H1 (cell line): ENCODE measurements at regions not wholly inside any gene's neighbourhood (a gene's known extent, or its start where the extent isn't known, plus 50 kb on each side); places are given as distances from the start of the nearest gene placed in this dataset.

Experiments used
- CTCF ChIA-PET: fragments of 300-600 bp; sonication (Branson Sonifier 250); formaldehyde crosslinking; loops from one replicate; lab custom pipeline; 2021; ENCODE audit not compliant: partially characterized antibody; lab: Charles Lee
- POLR2A ChIA-PET: fragments of 300-600 bp; sonication (Branson Sonifier 250); formaldehyde crosslinking; loops from one replicate; lab custom pipeline; 2021; ENCODE audit warnings: inconsistent platforms; ENCODE audit not compliant: partially characterized antibody; lab: Charles Lee
- DNase-seq, 2 experiments: peaks; one replicate each; pipeline versions ENCODE4 v3.0.0 to v3.0.0-alpha.2; 2010 to 2022; ENCODE audit warnings: low spot score in 2 of 2, low read depth in 1 of 2, mixed read lengths in 1 of 2
- FAIRE-seq: peaks from 2 replicates; lab custom pipeline; 2011; peaks lifted over from hg19 to GRCh38; lab: Jason Lieb, UNC
- H2AFZ ChIP-seq: 2 replicates; pipeline ENCODE4 v1.8.1; 2012; ENCODE audit warnings: low read length, inconsistent platforms
- H2AK5ac ChIP-seq: 2 replicates; pipeline ENCODE4 v1.6.1; 2013; ENCODE audit warnings: low read depth, low read length
- H2BK120ac ChIP-seq: replicated peaks from 2 replicates; pipeline ENCODE3; 2013; ENCODE audit warnings: low read depth, low read length, inconsistent platforms
- H2BK12ac ChIP-seq: 2 replicates; pipeline ENCODE4 v1.6.1; 2013; ENCODE audit warnings: low read depth, low read length
- H2BK15ac ChIP-seq: 2 replicates; pipeline ENCODE4 v1.6.1; 2013; ENCODE audit warnings: low read length
- H2BK20ac ChIP-seq: 2 replicates; pipeline ENCODE4 v1.6.1; 2013; ENCODE audit warnings: low read length
- H2BK5ac ChIP-seq: 2 replicates; pipeline ENCODE4 v1.6.1; 2013; ENCODE audit warnings: low read depth, low read length
- H3K14ac ChIP-seq: 2 replicates; pipeline ENCODE4 v1.6.1; 2013; ENCODE audit warnings: inconsistent platforms; ENCODE audit not compliant: insufficient read length
- H3K18ac ChIP-seq: 2 replicates; pipeline ENCODE4 v1.6.1; 2013; ENCODE audit warnings: low read length; ENCODE audit errors: extremely low read depth
- H3K23ac ChIP-seq: 2 replicates; pipeline ENCODE4 v1.6.1; 2013; ENCODE audit warnings: inconsistent platforms; ENCODE audit not compliant: insufficient read length
- H3K23me2 ChIP-seq: 2 replicates; pipeline ENCODE4 v1.6.1; 2013; ENCODE audit warnings: low read depth, low read length
- H3K27ac ChIP-seq: 2 replicates; pipeline ENCODE4 v1.6.1; 2011; ENCODE audit warnings: low read depth, low read length, inconsistent platforms
- H3K27me3 ChIP-seq, 4 experiments: replicated peaks in 1 of 4; 1 replicate in 1 of 4; 2 replicates in 3 of 4; pipeline versions ENCODE4 v1.6.1 to v1.8.1; 2011 to 2013; ENCODE audit warnings: low read length in 3 of 4, mild to moderate bottlenecking in 3 of 4, inconsistent platforms in 2 of 4, mixed read lengths in 2 of 4, moderate library complexity in 1 of 4; ENCODE audit not compliant: control insufficient read depth in 3 of 4, insufficient read depth in 3 of 4; ENCODE audit errors: extremely low read depth in 1 of 4
- H3K36me3 ChIP-seq, 4 experiments: 2 replicates each; pipeline versions ENCODE4 v1.6.1 to v1.8.1; 2011 to 2013; ENCODE audit warnings: mild to moderate bottlenecking in 4 of 4, low read length in 3 of 4, moderate library complexity in 2 of 4, control low read depth in 1 of 4, inconsistent platforms in 1 of 4; ENCODE audit not compliant: insufficient read depth in 4 of 4, control insufficient read depth in 2 of 4
- H3K4ac ChIP-seq: replicated peaks from 2 replicates; pipeline ENCODE3; 2013; ENCODE audit warnings: low read length, low read depth, mixed read lengths, inconsistent platforms; ENCODE audit not compliant: insufficient read length
- H3K4me1 ChIP-seq, 4 experiments: replicated peaks in 1 of 4; 1 replicate in 1 of 4; 2 replicates in 3 of 4; pipeline versions ENCODE4 v1.6.1 to v1.8.1; 2011 to 2013; ENCODE audit warnings: low read length in 3 of 4, inconsistent platforms in 2 of 4, mixed read lengths in 1 of 4; ENCODE audit not compliant: insufficient read depth in 4 of 4, control insufficient read depth in 3 of 4
- H3K4me2 ChIP-seq, 2 experiments: 2 replicates each; pipeline versions ENCODE4 v1.6.1 to v1.8.1; 2011 to 2013; ENCODE audit warnings: low read depth in 2 of 2, low read length in 2 of 2, control low read depth in 1 of 2, inconsistent platforms in 1 of 2, mild to moderate bottlenecking in 1 of 2; ENCODE audit not compliant: insufficient read depth in 1 of 2
- H3K4me3 ChIP-seq, 4 experiments: fragments of 200-600, 300-600 bp in 1 of 4; sonication (generic), shearing (Covaris generic), sonication (Bioruptor Twin) in 1 of 4; 2 replicates each; pipeline versions ENCODE4 v1.5.1 to v1.8.1; 2011 to 2016; ENCODE audit warnings: low read length in 4 of 4, low read depth in 3 of 4, control low read depth in 2 of 4, inconsistent platforms in 2 of 4, mild to moderate bottlenecking in 2 of 4, mixed read lengths in 1 of 4, moderate library complexity in 1 of 4; ENCODE audit not compliant: insufficient read depth in 2 of 4; ENCODE audit errors: extremely low read depth in 1 of 4
- H3K56ac ChIP-seq: replicated peaks from 2 replicates; pipeline ENCODE3; 2013; ENCODE audit warnings: low read depth, mild to moderate bottlenecking, mixed read lengths, low read length, inconsistent platforms; ENCODE audit not compliant: insufficient read length
- H3K79me1 ChIP-seq: 2 replicates; pipeline ENCODE4 v1.6.1; 2013; ENCODE audit warnings: low read depth, low read length, control low read depth
- H3K79me2 ChIP-seq, 2 experiments: 2 replicates each; pipeline versions ENCODE4 v1.6.1 to v1.8.1; 2012 to 2013; ENCODE audit warnings: low read length in 2 of 2, mild to moderate bottlenecking in 2 of 2, inconsistent platforms in 1 of 2; ENCODE audit not compliant: insufficient read depth in 2 of 2, control insufficient read depth in 1 of 2
- H3K9ac ChIP-seq, 4 experiments: replicated peaks in 1 of 4; 1 replicate in 1 of 4; 2 replicates in 3 of 4; pipeline versions ENCODE4 v1.6.1 to v1.8.1; 2011 to 2013; ENCODE audit warnings: low read depth in 3 of 4, low read length in 3 of 4, control low read depth in 2 of 4, mild to moderate bottlenecking in 2 of 4, moderate library complexity in 2 of 4, inconsistent platforms in 1 of 4; ENCODE audit errors: extremely low read depth in 1 of 4
- H3K9me3 ChIP-seq, 2 experiments: 2 replicates each; pipeline versions ENCODE4 v1.6.1 to v1.8.1; 2012 to 2013; ENCODE audit warnings: mild to moderate bottlenecking in 2 of 2, moderate library complexity in 2 of 2, control low read depth in 1 of 2, inconsistent platforms in 1 of 2, low read depth in 1 of 2, low read length in 1 of 2, mixed read lengths in 1 of 2; ENCODE audit not compliant: insufficient read depth in 2 of 2
- H4K20me1 ChIP-seq, 2 experiments: replicated peaks in 1 of 2; 2 replicates each; pipeline versions ENCODE3 to v1.8.1; 2011 to 2013; ENCODE audit warnings: inconsistent platforms in 2 of 2, low read length in 2 of 2, mild to moderate bottlenecking in 1 of 2; ENCODE audit not compliant: insufficient read depth in 2 of 2, control insufficient read depth in 1 of 2
- H4K5ac ChIP-seq: 2 replicates; pipeline ENCODE4 v1.6.1; 2013; ENCODE audit warnings: low read length, low read depth, mixed read lengths, inconsistent platforms; ENCODE audit not compliant: insufficient read length
- H4K8ac ChIP-seq: 2 replicates; pipeline ENCODE4 v1.8.0; 2013; ENCODE audit warnings: mild to moderate bottlenecking, moderate library complexity, low read length, inconsistent platforms; ENCODE audit not compliant: insufficient read depth; ENCODE audit errors: extremely low read depth
- H4K91ac ChIP-seq: replicated peaks from 2 replicates; pipeline ENCODE3; 2013; ENCODE audit warnings: low read length, mixed read lengths, inconsistent platforms; ENCODE audit not compliant: insufficient read length
- CHD2 ChIP-seq: IDR thresholded peaks from 2 replicates; pipeline ENCODE4 v1.6.1; 2012; ENCODE audit warnings: low read length, improper control_type of control experiment
- KDM5A ChIP-seq: fragments of 200-600 bp; IDR thresholded peaks from 2 replicates; pipeline ENCODE4 v1.7.1; 2012; ENCODE audit warnings: mild to moderate bottlenecking, low read length, inconsistent platforms, mixed read lengths
- WGBS, 2 experiments: shearing (Covaris generic) in 1 of 2; methylation state at CpG; one replicate each; pipeline versions ENCODE4 v1.1.6 to v1.1.7; 2013 to 2015; ENCODE audit warnings: low lambda C conversion rate in 2 of 2, mixed read lengths in 2 of 2, inconsistent platforms in 1 of 2, low coverage in 1 of 2, missing lambda C conversion rate in 1 of 2; ENCODE audit not compliant: insufficient replicate concordance in 2 of 2, insufficient coverage in 1 of 2, insufficient read length in 1 of 2; ENCODE audit errors: extremely low coverage in 1 of 2, missing lambda C conversion rate in 1 of 2; 5-methylcytosine and 5-hydroxymethylcytosine counted together

DNA sequence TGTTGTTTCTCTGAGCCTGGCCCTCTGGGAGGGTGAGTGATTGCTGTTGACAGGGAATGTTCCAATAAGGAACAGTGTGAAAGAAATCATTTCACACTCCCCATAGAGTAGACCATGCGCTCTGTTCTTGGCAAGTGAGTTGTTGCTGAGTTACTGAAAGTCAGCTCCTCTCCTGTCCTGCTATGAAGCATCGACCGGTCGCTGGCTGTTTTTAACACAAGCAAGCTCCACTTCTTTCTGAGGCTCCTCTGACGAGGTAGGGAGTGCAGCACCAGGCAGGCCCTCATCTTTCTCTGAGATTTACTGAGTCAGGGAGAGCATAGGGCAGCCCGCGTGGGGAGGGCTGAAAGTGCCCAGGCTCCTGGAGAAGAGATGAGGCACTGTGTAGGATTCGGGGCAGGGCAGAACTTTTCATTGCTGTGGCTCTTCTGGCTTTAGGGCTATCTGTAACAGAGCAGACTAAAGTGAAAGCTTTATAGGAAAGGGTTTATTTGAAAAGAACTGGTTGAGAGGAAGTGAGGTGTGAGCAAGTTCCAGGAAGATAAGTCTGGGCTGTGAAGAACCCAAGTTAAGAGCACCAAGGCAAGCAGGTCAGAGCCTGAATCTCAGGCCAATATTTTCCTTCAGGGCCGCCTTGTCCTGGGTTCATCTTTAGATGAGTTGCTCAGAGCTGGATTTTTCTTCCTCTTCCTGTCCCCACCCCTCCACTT is 332.2 kb downstream of the CCSER2 start:
- ChIA-PET CTCF (interaction anchor here (0.9 to 4.7 kb wide), 11 partner anchors 13 to 310 kb away, joined by 3 to 39 read pairs (median 3); no protein-coding TSS in a partner anchor), POLR2A (no interaction called here)
- Histone ChIP-seq H3K4ac (no peak overlapping the region), H3K27ac (no peak overlapping the region), H2BK15ac (0 out of 2 replicates have a peak overlapping the region, but pooled peaks have one; percentile 22), H2AK5ac (no peak overlapping the region), H3K23ac (no peak overlapping the region), H3K79me1 (no peaks in the 10 kb centered on the region), H3K27me3 (no peaks in the 10 kb centered on the region), H3K79me2 (no peaks in the 10 kb centered on the region), H4K91ac (no peak overlapping the region), H3K56ac (no peak overlapping the region), H3K9ac (no peak overlapping the region), H3K4me2 (no peak overlapping the region; a peak in 1 of 4 replicates), H4K5ac (no peak overlapping the region), H3K9me3 (no peaks in the 10 kb centered on the region), H3K23me2 (no peaks in the 10 kb centered on the region), H2BK120ac (no peak overlapping the region), H2BK12ac (no peak overlapping the region), H3K36me3 (no peaks in the 10 kb centered on the region), H3K4me1 (peaks cover 0 to 4% (median 0%) of the 10 kb centered on the region in 4 experiments; a peak in 1 of 7 replicates), H4K8ac (no peak overlapping the region), H4K20me1 (no peaks in the 10 kb centered on the region), H3K14ac (no peak overlapping the region), H2BK5ac (no peak overlapping the region), H2AFZ (no peak overlapping the region), H2BK20ac (no peak overlapping the region), H3K18ac (no peak overlapping the region), H3K4me3 (no peak overlapping the region)
- DNase-seq: no peak
- TF ChIP-seq KDM5A: no peak
- no peak for TF ChIP-seq CHD2
- WGBS, 2 experiments: 88% methylated on average over 9 of the region's 9 CpGs; no CpG with 5 or more reads in 1 of the 2 experiments
- FAIRE-seq: no peak
